ENCODE measurements at regions not wholly inside any gene's neighbourhood (a gene's known extent, or its start where the extent isn't known, plus 50 kb on each side); places are given as distances from the start of the nearest gene placed in this dataset.

GRCh38 chr7:12751764-12752163, 64.3 kb downstream of the ARL4A start:
- no peak for DNase-seq
- no peaks in the 10 kb centered on the region for H3K36me3 ChIP-seq
- intact Hi-C loops (cut with DNase I), result no loop called here
- no peaks in the 10 kb centered on the region for H3K4me1 ChIP-seq
- H3K27ac ChIP-seq, result no peak overlapping the region
- no peak for FAIRE-seq
- 74 to 75% methylated on average over 3 of the region's 3 CpGs for WGBS, 2 donors
- no peak for ATAC-seq
- H3K9me3 ChIP-seq, result no peaks in the 10 kb centered on the region
- H3K27me3 ChIP-seq, result no peaks in the 10 kb centered on the region
- no peak overlapping the region for H3K4me3 ChIP-seq
- TF ChIP-seq CTCF (IDR thresholded peaks at IDR 0.05), result no peak

- WGBS, 2 donors, result 81 to 83% methylated on average over 3 of the region's 3 CpGs
- no peaks in the 10 kb centered on the region for H3K36me3 ChIP-seq
- H3K4me3 ChIP-seq, result no peak overlapping the region
- no peak overlapping the region for H3K27ac ChIP-seq
- no peaks in the 10 kb centered on the region for H3K27me3 ChIP-seq
- H3K9me3 ChIP-seq, result no peaks in the 10 kb centered on the region
- FAIRE-seq, result no peak
- DNase-seq, result no peak
- TF ChIP-seq CTCF (IDR thresholded peaks at IDR 0.05), result no peak
- no peak for ATAC-seq
- intact Hi-C loops (cut with DNase I), result no loop called here
- H3K4me1 ChIP-seq, result no peaks in the 10 kb centered on the region
Measured at GRCh38 chr7:12754179-12754578, 66.7 kb downstream of the ARL4A start.

GRCh38 chr7:12756821-12757220, 69.4 kb downstream of the ARL4A start:
- Histone ChIP-seq H3K27ac (no peak overlapping the region), H3K9me3 (no peaks in the 10 kb centered on the region), H3K36me3 (no peaks in the 10 kb centered on the region), H3K4me3 (no peak overlapping the region), H3K27me3 (no peaks in the 10 kb centered on the region), H3K4me1 (no peaks in the 10 kb centered on the region)
- ATAC-seq (no peak), FAIRE-seq (no peak), DNase-seq (no peak)
- TF ChIP-seq CTCF (IDR thresholded peaks at IDR 0.05), result no peak
- intact Hi-C loops (cut with DNase I), result no loop called here
- 80 to 83% methylated on average over 4 of the region's 4 CpGs for WGBS, 2 donors

GRCh38 chr7:12757443-12757842, 70.0 kb downstream of the ARL4A start:
- no peak for DNase-seq
- no peak for TF ChIP-seq CTCF (IDR thresholded peaks at IDR 0.05)
- Histone ChIP-seq H3K4me3 (no peak overlapping the region), H3K36me3 (no peaks in the 10 kb centered on the region), H3K27me3 (no peaks in the 10 kb centered on the region), H3K9me3 (no peaks in the 10 kb centered on the region), H3K4me1 (no peaks in the 10 kb centered on the region), H3K27ac (no peak overlapping the region)
- ATAC-seq, result peak in 1 of 4 donors; percentile 43
- 55 to 63% methylated on average over 3 of the region's 3 CpGs for WGBS, 2 donors
- no peak for FAIRE-seq
- intact Hi-C loops (cut with DNase I), result no loop called here

GRCh38 chr7:12759151-12759550, 71.7 kb downstream of the ARL4A start:
- DNase-seq (no peak), FAIRE-seq (no peak), ATAC-seq (peak in 2 of 4 donors; percentile 19 to 23)
- H3K27ac ChIP-seq, result no peak overlapping the region
- no peaks in the 10 kb centered on the region for H3K36me3 ChIP-seq
- H3K4me3 ChIP-seq, result no peak overlapping the region
- H3K9me3 ChIP-seq, result no peaks in the 10 kb centered on the region
- no peaks in the 10 kb centered on the region for H3K4me1 ChIP-seq
- no peak for TF ChIP-seq CTCF (IDR thresholded peaks at IDR 0.05)
- 9 to 13% methylated on average over 1 of the region's 1 CpG for WGBS, 2 donors
- no peaks in the 10 kb centered on the region for H3K27me3 ChIP-seq
- intact Hi-C loops (cut with DNase I), result no loop called here
